ENCODE measurements at regions not wholly inside any gene's neighbourhood (a gene's known extent, or its start where the extent isn't known, plus 50 kb on each side); places are given as distances from the start of the nearest gene placed in this dataset.
"Not testable (repeated sequence)": the region's sequence is repeated elsewhere in the genome, so short reads cannot be mapped to it uniquely, and the experiment has no call there.

- Histone ChIP-seq H3K9ac (ENCODE audit: low read depth, low read length, poor library complexity, severe bottlenecking) (no peak overlapping the region), H3K79me2 (ENCODE audit: insufficient read depth, low read length) (no peaks in the 10 kb centered on the region), H3K27me3 (ENCODE audit: insufficient read depth, low read length, poor library complexity, severe bottlenecking) (no peaks in the 10 kb centered on the region), H3K4me2 (ENCODE audit: low read depth, low read length, poor library complexity, severe bottlenecking) (no peak overlapping the region), H3K4me3 (ENCODE audit: low read length, poor library complexity, severe bottlenecking) (no peak overlapping the region), H4K20me1 (ENCODE audit: insufficient read depth, low read length, poor library complexity, severe bottlenecking) (no peaks in the 10 kb centered on the region), H3K9me3 (ENCODE audit: insufficient read depth, low read depth, low read length) (no peaks in the 10 kb centered on the region), H3K9me2 (replicated peaks; ENCODE audit: low read depth, low read length) (no peaks in the 10 kb centered on the region), H3K4me1 (ENCODE audit: insufficient read depth, low read length, poor library complexity, severe bottlenecking) (peaks cover 6% of the 10 kb centered on the region), H2AFZ (ENCODE audit: low read length) (no peak overlapping the region), H3K36me3 (ENCODE audit: insufficient read depth, low read length) (no peaks in the 10 kb centered on the region), H3F3A (ENCODE audit: low read depth) (no peaks in the 10 kb centered on the region)
- TF ChIP-seq, protein P1, sequence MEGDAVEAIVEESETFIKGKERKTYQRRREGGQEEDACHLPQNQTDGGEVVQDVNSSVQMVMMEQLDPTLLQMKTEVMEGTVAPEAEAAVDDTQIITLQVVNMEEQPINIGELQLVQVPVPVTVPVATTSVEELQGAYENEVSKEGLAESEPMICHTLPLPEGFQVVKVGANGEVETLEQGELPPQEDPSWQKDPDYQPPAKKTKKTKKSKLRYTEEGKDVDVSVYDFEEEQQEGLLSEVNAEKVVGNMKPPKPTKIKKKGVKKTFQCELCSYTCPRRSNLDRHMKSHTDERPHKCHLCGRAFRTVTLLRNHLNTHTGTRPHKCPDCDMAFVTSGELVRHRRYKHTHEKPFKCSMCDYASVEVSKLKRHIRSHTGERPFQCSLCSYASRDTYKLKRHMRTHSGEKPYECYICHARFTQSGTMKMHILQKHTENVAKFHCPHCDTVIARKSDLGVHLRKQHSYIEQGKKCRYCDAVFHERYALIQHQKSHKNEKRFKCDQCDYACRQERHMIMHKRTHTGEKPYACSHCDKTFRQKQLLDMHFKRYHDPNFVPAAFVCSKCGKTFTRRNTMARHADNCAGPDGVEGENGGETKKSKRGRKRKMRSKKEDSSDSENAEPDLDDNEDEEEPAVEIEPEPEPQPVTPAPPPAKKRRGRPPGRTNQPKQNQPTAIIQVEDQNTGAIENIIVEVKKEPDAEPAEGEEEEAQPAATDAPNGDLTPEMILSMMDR (conservative IDR thresholded peaks at IDR 0.05; ENCODE audit: low read length) = no peak
- no peak for TF ChIP-seq EZH2phosphoT487 (IDR thresholded peaks at IDR 0.05; ENCODE audit: borderline replicate concordance)
These were observed 220.4 kb downstream of the VAPA start for GRCh38 chr18:10134204-10134603.

- not testable (repeated sequence) for H4K20me1 ChIP-seq (ENCODE audit: insufficient read depth, low read length, poor library complexity, severe bottlenecking); H3K4me2 ChIP-seq (ENCODE audit: low read depth, low read length, poor library complexity, severe bottlenecking); H3K9ac ChIP-seq (ENCODE audit: low read depth, low read length, poor library complexity, severe bottlenecking)
These were observed 220.9 kb downstream of the VAPA start for GRCh38 chr18:10134749-10135148.

GRCh38 chr18:10135302-10135926, 221.6 kb downstream of the VAPA start:
- H3K4me1 ChIP-seq (ENCODE audit: insufficient read depth, low read length, poor library complexity, severe bottlenecking) = peaks cover 10% of the 10 kb centered on the region
- H3K27me3 ChIP-seq (ENCODE audit: insufficient read depth, low read length, poor library complexity, severe bottlenecking) = no peaks in the 10 kb centered on the region
- TF ChIP-seq EZH2phosphoT487 (IDR thresholded peaks at IDR 0.05; ENCODE audit: borderline replicate concordance) = no peak
- no peaks in the 10 kb centered on the region for H3K79me2 ChIP-seq (ENCODE audit: insufficient read depth, low read length)
- no peaks in the 10 kb centered on the region for H3F3A ChIP-seq (ENCODE audit: low read depth)
- no peaks in the 10 kb centered on the region for H3K9me2 ChIP-seq (replicated peaks; ENCODE audit: low read depth, low read length)
- no peaks in the 10 kb centered on the region for H4K20me1 ChIP-seq (ENCODE audit: insufficient read depth, low read length, poor library complexity, severe bottlenecking)
- H3K9me3 ChIP-seq (ENCODE audit: insufficient read depth, low read depth, low read length) = no peaks in the 10 kb centered on the region
- H2AFZ ChIP-seq (ENCODE audit: low read length) = no peak overlapping the region
- H3K36me3 ChIP-seq (ENCODE audit: insufficient read depth, low read length) = no peaks in the 10 kb centered on the region
- no peak overlapping the region for H3K9ac ChIP-seq (ENCODE audit: low read depth, low read length, poor library complexity, severe bottlenecking)
- H3K4me3 ChIP-seq (ENCODE audit: low read length, poor library complexity, severe bottlenecking) = no peak overlapping the region
- no peak overlapping the region for H3K4me2 ChIP-seq (ENCODE audit: low read depth, low read length, poor library complexity, severe bottlenecking)

More at GRCh38 chr18:10134749-10135148, 220.9 kb downstream of the VAPA start:
- not testable (repeated sequence) for H3K36me3 ChIP-seq (ENCODE audit: insufficient read depth, low read length); H3K79me2 ChIP-seq (ENCODE audit: insufficient read depth, low read length); H3K4me3 ChIP-seq (ENCODE audit: low read length, poor library complexity, severe bottlenecking); H3K9me2 ChIP-seq (replicated peaks; ENCODE audit: low read depth, low read length); H2AFZ ChIP-seq (ENCODE audit: low read length); H3K27me3 ChIP-seq (ENCODE audit: insufficient read depth, low read length, poor library complexity, severe bottlenecking); H3F3A ChIP-seq (ENCODE audit: low read depth); H3K9me3 ChIP-seq (ENCODE audit: insufficient read depth, low read depth, low read length); H3K4me1 ChIP-seq (ENCODE audit: insufficient read depth, low read length, poor library complexity, severe bottlenecking)

DNA sequence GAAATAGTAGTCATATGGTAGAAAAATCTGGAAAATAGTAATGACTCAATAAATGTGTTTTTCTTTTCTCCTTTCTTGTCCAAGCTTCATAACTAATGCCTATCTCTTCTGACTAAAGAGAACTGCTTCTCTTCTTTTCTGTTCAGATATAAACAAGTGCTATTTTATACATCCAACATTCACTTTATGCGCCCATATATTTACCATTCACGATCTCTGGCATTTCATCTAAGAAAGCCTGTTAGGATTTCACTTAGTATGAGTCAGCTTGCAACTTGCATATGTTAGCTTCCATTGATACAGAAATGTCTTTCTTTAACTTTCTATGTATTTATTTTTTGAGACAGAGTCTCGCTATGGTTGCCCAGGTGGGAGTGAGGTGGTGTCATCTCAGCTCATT, 224.9 kb downstream of the VAPA start:
- no peak for TF ChIP-seq EZH2phosphoT487 (IDR thresholded peaks at IDR 0.05; ENCODE audit: borderline replicate concordance)
- TF ChIP-seq, protein P1 (conservative IDR thresholded peaks at IDR 0.05; ENCODE audit: low read length) = no peak
- Histone ChIP-seq H2AFZ (ENCODE audit: low read length) (no peak overlapping the region), H3K36me3 (ENCODE audit: insufficient read depth, low read length) (no peaks in the 10 kb centered on the region), H3F3A (ENCODE audit: low read depth) (no peaks in the 10 kb centered on the region), H3K9me3 (ENCODE audit: insufficient read depth, low read depth, low read length) (no peaks in the 10 kb centered on the region), H4K20me1 (ENCODE audit: insufficient read depth, low read length, poor library complexity, severe bottlenecking) (no peaks in the 10 kb centered on the region), H3K79me2 (ENCODE audit: insufficient read depth, low read length) (no peaks in the 10 kb centered on the region), H3K9ac (ENCODE audit: low read depth, low read length, poor library complexity, severe bottlenecking) (no peak overlapping the region), H3K27me3 (ENCODE audit: insufficient read depth, low read length, poor library complexity, severe bottlenecking) (no peaks in the 10 kb centered on the region), H3K9me2 (replicated peaks; ENCODE audit: low read depth, low read length) (no peaks in the 10 kb centered on the region), H3K4me1 (ENCODE audit: insufficient read depth, low read length, poor library complexity, severe bottlenecking) (peaks cover 9% of the 10 kb centered on the region), H3K4me2 (ENCODE audit: low read depth, low read length, poor library complexity, severe bottlenecking) (no peak overlapping the region), H3K4me3 (ENCODE audit: low read length, poor library complexity, severe bottlenecking) (no peak overlapping the region)
